Prostate gland (tissue), 2 donors: ENCODE measurements at regions not wholly inside any gene's neighbourhood (a gene's known extent, or its start where the extent isn't known, plus 50 kb on each side); places are given as distances from the start of the nearest gene placed in this dataset.

Experiments used
- POLR2A ChIP-seq: fragments of 450-650 bp; IDR thresholded peaks from one replicate; pipeline ENCODE4 v1.6.1; 2016; ENCODE audit warnings: antibody characterized with exemption, mild to moderate bottlenecking
- POLR2AphosphoS5 ChIP-seq: sonication (generic); formaldehyde crosslinking; IDR thresholded peaks from one replicate; pipeline ENCODE4 v1.6.1; 2017; ENCODE audit warnings: antibody characterized with exemption
- TF ChIP-seq, protein P1 (sequence below), 4 experiments: fragments of 200-600 bp in 2 of 4; fragments of 450-650 bp in 2 of 4; sonication (generic) in 2 of 4; IDR thresholded peaks; 1 replicate in 3 of 4; 2 replicates in 1 of 4; pipeline ENCODE4 v1.5.1; 2016 to 2019; ENCODE audit warnings: antibody characterized with exemption in 4 of 4, mild to moderate bottlenecking in 2 of 4, moderate library complexity in 2 of 4

GRCh38 chrX:112163906-112164305 lies 81.3 kb upstream of the TRPC5 start:
- TF ChIP-seq, protein P1, sequence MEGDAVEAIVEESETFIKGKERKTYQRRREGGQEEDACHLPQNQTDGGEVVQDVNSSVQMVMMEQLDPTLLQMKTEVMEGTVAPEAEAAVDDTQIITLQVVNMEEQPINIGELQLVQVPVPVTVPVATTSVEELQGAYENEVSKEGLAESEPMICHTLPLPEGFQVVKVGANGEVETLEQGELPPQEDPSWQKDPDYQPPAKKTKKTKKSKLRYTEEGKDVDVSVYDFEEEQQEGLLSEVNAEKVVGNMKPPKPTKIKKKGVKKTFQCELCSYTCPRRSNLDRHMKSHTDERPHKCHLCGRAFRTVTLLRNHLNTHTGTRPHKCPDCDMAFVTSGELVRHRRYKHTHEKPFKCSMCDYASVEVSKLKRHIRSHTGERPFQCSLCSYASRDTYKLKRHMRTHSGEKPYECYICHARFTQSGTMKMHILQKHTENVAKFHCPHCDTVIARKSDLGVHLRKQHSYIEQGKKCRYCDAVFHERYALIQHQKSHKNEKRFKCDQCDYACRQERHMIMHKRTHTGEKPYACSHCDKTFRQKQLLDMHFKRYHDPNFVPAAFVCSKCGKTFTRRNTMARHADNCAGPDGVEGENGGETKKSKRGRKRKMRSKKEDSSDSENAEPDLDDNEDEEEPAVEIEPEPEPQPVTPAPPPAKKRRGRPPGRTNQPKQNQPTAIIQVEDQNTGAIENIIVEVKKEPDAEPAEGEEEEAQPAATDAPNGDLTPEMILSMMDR (IDR thresholded peaks at IDR 0.05): no peak
- TF ChIP-seq POLR2AphosphoS5 (no peak), POLR2A (no peak)
